ENCODE measurements at regions not wholly inside any gene's neighbourhood (a gene's known extent, or its start where the extent isn't known, plus 50 kb on each side); places are given as distances from the start of the nearest gene placed in this dataset.
A peak's percentile ranks its signal among the peaks of the same experiment; 100 is the strongest.
"Not testable (repeated sequence)": the region's sequence is repeated elsewhere in the genome, so short reads cannot be mapped to it uniquely, and the experiment has no call there.

DNA sequence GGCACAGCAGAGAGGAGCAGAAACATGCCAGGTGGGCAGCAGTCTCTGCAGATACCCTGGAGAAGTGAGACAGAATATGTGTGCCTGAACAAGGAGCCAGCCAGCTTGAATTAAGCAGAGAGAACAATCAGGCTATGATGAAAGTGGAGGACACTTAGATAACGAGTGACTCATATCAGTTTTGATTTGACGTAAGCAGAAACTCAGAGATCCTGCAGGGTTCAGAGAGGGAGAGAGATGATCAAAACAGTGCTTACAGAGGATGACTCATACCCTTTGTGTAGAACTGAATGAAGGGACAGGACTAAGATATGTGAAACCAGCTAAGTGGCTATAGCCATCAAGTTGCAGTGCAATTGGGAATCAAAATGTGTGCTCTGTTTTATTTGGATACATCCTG, 300.7 kb downstream of the TENT5A start:
- DNase-seq: peak; percentile 8

GRCh38 chr6:81450180-81450579, 302.3 kb downstream of the TENT5A start:
- DNase-seq: no peak

- no peak for DNase-seq
Observed at GRCh38 chr6:81446509-81446908, 306.0 kb downstream of the TENT5A start.

DNA sequence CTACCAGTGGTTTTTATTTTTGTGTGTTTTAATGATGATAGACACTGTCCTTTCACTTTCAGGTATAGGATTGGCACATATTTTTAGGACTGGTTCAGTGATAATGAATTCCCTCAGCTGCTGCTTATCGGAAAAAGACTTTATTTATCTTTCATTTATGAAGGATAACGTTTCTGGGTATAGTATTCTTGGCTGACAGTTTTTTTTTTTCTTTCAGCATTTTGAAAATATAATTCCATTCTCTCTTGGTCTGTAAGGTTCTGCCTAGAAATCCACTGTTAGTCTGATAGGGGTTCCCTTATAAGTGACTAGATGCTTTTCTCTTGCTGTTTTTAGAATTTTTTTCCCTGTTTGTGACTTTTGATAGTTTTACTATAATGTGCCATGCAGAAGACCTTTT, 313.1 kb downstream of the TENT5A start:
- no peak for DNase-seq

DNA sequence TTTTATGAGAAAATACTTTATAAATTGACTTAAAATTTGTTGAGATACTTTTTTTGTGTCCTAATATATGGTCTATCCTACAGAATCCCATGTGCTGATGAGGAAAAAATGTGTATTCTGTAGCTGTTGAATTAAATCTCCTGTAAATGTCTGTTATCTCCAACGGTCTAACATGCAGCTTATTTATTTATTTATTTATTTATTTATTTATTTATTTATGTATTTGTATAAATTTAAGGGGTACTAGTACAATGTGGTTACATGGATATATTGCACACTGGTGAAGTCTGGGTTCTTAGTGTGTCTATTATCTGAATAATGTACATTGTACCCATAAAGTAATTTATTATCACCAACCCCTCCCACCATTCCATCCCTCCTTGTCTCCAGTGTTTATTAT, 315.5 kb downstream of the TENT5A start:
- DNase-seq: no peak

- no peak for DNase-seq
Observed at GRCh38 chr6:81413306-81413705, 339.2 kb downstream of the TENT5A start.

DNA sequence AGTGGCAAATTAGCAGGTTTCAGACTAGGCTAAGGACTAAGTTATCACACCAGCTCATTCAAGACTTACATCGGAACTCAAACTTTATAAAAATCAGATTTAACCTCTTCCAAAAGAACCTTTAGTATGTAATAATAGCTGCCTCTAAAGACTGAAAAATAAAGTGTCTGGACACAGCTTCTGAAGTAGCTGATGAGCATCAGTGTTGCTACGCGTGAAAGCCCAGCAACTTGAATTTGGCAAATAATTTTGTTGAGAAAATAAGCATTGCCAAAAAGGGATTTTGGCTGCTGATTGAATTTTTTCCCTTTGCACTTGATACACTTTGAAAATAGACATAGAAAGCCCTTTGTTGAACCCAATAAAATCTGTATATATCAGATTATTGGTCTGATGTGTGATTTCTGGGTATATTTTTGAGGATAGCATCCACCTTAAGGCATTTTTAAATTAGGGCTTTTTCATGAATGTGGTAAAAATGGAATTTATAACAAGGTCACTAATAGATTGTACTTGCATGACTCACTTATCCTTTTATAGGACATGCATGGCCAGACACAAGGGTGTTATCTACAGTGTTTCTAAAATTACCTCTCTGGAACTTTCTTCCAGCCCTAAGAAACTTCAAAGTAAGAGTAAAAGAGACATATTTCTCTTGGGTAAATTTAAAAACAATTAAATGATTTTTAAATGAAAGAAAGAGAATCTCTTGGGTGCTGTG, 350.4 kb downstream of the TENT5A start:
- DNase-seq: no peak

DNA sequence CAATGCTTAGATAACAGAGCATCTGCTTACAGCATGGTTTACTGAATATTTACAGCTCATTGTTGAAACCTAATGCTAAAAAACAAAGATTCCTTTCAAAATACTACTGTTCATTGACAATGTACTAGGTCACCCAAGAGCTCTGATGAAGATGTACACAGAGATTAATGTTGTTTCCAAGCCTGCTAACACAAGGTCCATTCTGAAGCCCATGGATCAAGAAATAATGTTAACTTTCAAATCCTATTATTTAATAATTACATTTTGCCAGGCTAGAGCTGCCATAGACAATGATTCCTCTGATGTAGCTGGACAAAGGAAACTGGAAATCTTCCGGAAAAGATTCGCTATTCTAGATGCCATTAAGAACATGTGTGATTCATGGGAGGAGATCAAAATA, 355.6 kb downstream of the TENT5A start:
- no peak for DNase-seq

GRCh38 chr6:81387163-81387562, 365.3 kb downstream of the TENT5A start:
- no peak for DNase-seq

- DNase-seq: no peak
Observed at GRCh38 chr6:81384921-81385320, 367.6 kb downstream of the TENT5A start.

DNA sequence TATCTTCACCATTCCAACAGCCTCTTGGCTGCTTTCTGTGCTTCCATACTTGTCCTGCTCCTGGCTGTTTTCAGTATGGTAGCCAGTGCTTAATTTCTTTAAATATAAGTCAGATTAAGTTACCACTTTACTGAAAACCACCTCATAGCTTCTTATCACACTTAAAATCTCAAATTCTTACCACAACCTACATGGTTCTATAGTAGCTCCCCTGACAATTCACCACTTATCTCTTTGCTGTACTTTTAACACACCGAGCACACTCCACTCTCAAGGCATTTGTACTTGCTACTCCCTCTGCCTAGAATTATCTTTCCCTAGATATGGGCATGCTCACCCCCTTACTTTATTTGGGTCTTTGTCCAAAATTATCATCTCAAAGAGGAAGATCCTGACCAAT, 369.0 kb downstream of the TENT5A start:
- no peak for DNase-seq

DNA sequence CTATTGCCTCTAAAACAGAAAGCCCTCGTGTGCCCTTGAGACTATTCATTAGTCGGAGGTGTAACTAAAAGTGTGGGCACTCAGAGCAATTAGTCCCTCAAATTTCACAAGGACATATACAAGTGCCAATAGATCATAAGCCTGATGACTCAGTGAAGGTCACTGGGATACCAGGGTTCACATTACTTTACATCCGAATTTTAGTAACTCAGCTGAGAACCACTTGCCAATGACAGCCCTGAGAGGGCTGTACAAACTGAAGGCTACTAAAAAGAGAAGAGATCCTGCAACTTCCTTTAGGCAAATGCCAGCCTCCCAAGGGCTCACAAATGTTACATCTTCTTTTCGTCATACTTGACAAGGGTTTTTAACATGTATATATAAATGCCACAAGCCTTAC, 369.6 kb downstream of the TENT5A start:
- DNase-seq: no peak

DNA sequence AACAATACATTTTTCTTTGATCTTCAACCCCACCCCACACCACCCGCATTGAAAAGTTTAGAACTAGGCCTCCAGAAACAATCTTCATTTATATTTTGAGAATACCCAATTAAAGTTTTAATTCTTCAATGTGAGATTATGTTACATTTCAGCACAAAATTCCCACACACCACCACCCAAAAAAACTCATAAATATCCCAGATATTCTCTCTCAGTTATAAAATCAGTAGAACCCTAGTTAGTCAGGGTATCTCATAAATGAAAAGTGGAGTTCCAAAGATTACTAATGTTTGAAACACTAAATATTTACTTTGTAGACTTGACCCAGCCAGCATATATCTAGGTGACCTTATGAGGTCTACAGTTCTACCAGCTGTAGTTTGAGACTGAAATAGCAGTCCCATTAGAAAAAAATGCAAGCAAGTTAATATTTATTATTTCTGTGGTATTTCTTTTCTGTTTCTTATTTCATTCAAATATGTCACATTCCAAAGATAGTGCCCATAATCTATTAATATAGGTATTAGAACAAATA, 371.0 kb downstream of the TENT5A start:
- no peak for DNase-seq

DNA sequence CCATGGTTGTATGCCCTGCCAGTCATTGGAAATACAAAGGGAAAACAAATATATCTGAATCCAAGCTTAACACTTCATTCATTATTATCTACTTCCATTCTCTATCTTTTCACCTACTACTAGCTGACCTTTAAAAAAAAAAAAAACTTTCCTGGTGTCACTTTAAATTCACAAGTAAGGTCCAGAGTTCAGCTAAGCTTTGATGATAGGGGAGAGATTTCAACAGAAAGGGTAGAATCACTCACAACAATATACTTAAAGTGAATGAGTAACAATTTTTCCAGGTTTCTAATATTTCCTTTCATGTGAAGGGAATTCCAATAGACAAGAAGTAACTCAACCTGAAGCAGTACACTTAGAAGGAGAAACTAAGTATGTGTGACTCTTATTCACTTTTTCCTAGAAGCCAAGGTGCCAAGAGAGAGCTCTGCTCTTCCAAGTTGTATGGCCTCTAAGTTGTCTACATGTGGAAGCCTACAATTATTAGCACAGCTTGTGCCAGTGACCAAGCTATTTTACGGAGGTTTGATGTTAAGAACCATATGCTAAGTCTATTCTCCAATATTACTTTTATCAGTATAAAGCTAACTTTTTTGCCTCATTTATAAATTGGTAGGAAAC, 371.7 kb downstream of the TENT5A start:
- DNase-seq: no peak

DNA sequence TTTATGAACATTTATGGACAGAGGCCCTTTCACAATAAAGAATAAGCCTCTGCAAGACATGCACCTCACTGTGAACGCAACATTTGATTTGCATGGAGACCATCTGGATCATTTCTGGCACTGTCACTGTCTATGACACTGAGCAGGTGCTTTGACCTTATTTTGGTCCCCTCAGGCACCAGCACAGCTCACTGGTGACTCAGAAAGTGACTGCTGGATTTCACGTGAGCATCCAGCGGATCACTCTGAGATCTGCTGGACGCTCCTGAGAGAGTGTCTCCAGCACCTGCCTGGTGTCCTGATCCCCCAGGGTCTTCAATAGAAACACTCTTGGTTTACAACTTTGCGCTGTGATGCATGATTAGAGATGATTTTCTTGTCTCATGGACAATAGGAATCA, 375.7 kb downstream of the TENT5A start:
- no peak for DNase-seq

- no peak for DNase-seq
Observed at GRCh38 chr6:81373414-81373813, 379.1 kb downstream of the TENT5A start.

GRCh38 chr6:81371930-81372329, 380.6 kb downstream of the TENT5A start:
- no peak for DNase-seq

- no peak for DNase-seq
Observed at GRCh38 chr6:81366972-81367371, 385.5 kb downstream of the TENT5A start.

DNA sequence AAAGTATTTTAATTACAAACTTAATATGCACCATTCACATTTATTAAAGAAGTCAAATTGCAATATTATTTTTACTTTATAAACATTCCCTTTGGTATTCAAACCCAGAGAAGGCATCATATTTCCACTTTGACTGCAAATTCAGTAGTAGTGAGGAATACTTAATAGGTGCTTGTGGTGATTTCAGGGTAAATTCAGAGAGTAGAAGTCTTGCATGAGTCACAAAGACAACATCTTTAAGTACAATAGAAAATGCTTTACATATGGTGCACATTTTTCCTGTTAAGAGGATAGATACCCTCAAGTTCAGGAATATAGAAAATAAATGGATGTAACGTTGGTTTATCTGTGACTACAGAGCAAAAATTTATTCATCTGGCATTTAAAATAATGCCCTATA, 390.2 kb downstream of the TENT5A start:
- DNase-seq: no peak

GRCh38 chr6:81353262-81353661, 399.2 kb downstream of the TENT5A start:
- no peak for DNase-seq

- DNase-seq: not testable (repeated sequence)
Observed at GRCh38 chr6:81344026-81344425, 408.5 kb downstream of the TENT5A start.

GRCh38 chr6:81340946-81341345, 411.5 kb downstream of the TENT5A start:
- no peak for DNase-seq

GRCh38 chr6:81331526-81331925, 421.0 kb downstream of the TENT5A start:
- peak; percentile 2 for DNase-seq

DNA sequence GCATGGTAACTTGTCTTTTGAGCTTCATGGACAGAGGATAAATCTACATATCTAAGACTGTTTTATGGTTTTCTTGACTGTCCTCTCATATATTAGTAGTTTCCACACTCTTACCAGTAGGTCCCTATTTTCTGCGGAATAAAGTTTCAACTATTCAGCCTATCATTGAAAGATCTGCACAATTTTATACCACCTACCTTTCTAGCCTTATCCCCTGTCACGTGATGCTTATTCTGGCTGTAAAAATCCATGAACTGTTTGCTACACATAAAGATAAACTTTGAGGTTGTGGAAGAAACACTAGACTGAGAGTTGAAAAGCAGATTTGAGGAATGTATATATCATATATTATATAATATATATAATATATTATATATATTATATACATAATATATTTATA, 423.8 kb downstream of the TENT5A start:
- DNase-seq: no peak

Data from T1000 (cell line).